GM23338 (cell line): ENCODE measurements at regions not wholly inside any gene's neighbourhood (a gene's known extent, or its start where the extent isn't known, plus 50 kb on each side); places are given as distances from the start of the nearest gene placed in this dataset.

ENCODE experiments used
- CTCF ChIP-seq, 2 experiments: fragments of 200-600 bp in 1 of 2; sonication (generic) in 1 of 2; conservative IDR thresholded peaks; 2 replicates each; pipeline versions ENCODE4 v1.5.1 to v1.6.1; 2016 to 2017; ENCODE audit warnings: antibody characterized with exemption in 2 of 2, low read depth in 2 of 2, mild to moderate bottlenecking in 2 of 2, moderate library complexity in 1 of 2
- EZH2 ChIP-seq: fragments of 200-600 bp; sonication (generic); IDR thresholded peaks from one replicate; pipeline ENCODE4 v1.8.0; 2017; ENCODE audit warnings: antibody characterized with exemption, mild to moderate bottlenecking, low read depth; ENCODE audit not compliant: unreplicated experiment
- EZH2phosphoT487 ChIP-seq: fragments of 200-600 bp; sonication (generic); IDR thresholded peaks from one replicate; pipeline ENCODE4 v1.8.1; 2018; ENCODE audit warnings: antibody characterized with exemption; ENCODE audit not compliant: unreplicated experiment
- POLR2AphosphoS5 ChIP-seq: IDR thresholded peaks from 2 replicates; pipeline ENCODE4 v1.6.1; 2016; ENCODE audit warnings: antibody characterized with exemption, low read depth
- REST ChIP-seq: IDR thresholded peaks from one replicate; pipeline ENCODE4 v1.6.1; 2018; ENCODE audit warnings: antibody characterized with exemption; ENCODE audit not compliant: unreplicated experiment

GRCh38 chr4:134122903-134123302 lies 78.7 kb downstream of the PABPC4L start:
- TF ChIP-seq EZH2: no peak
- TF ChIP-seq CTCF (conservative IDR thresholded peaks at IDR 0.05; ENCODE audit: low read depth in 2 of 2): no peak
- TF ChIP-seq REST: no peak
- TF ChIP-seq EZH2phosphoT487: no peak
- no peak for TF ChIP-seq POLR2AphosphoS5
